Hindlimb muscle (tissue), 1 donor: ENCODE measurements at regions not wholly inside any gene's neighbourhood (a gene's known extent, or its start where the extent isn't known, plus 50 kb on each side); places are given as distances from the start of the nearest gene placed in this dataset.
"Not testable (repeated sequence)": the region's sequence is repeated elsewhere in the genome, so short reads cannot be mapped to it uniquely, and the experiment has no call there.

Experiments
- DNase-seq: peaks from one replicate; pipeline ENCODE4 v3.0.0-alpha.2; 2013

GRCh38 chr6:170147832-170148708, 142.8 kb downstream of the DLL1 start:
- DNase-seq: no peak

GRCh38 chr6:170147056-170147787, 143.7 kb downstream of the DLL1 start:
- no peak for DNase-seq

GRCh38 chr6:170146640-170147039, 144.2 kb downstream of the DLL1 start:
- no peak for DNase-seq

- not testable (repeated sequence) for DNase-seq
Measured at GRCh38 chr6:170146131-170146530, 144.7 kb downstream of the DLL1 start.

GRCh38 chr6:170145716-170146115, 145.2 kb downstream of the DLL1 start:
- not testable (repeated sequence) for DNase-seq

- no peak for DNase-seq
Measured at GRCh38 chr6:170145272-170145592, 145.6 kb downstream of the DLL1 start.

GRCh38 chr6:170144571-170145271, 146.2 kb downstream of the DLL1 start:
- no peak for DNase-seq

- no peak for DNase-seq
Measured at GRCh38 chr6:170143401-170144150, 147.3 kb downstream of the DLL1 start.

- DNase-seq: no peak
Measured at GRCh38 chr6:170142559-170142958, 148.3 kb downstream of the DLL1 start.

- not testable (repeated sequence) for DNase-seq
Measured at GRCh38 chr6:170141061-170141460, 149.8 kb downstream of the DLL1 start.

GRCh38 chr6:170140129-170140528, 150.7 kb downstream of the DLL1 start:
- no peak for DNase-seq

- DNase-seq: no peak
Measured at GRCh38 chr6:170139531-170139930, 151.3 kb downstream of the DLL1 start.

GRCh38 chr6:170139046-170139445, 151.8 kb downstream of the DLL1 start:
- not testable (repeated sequence) for DNase-seq

- DNase-seq: no peak
Measured at GRCh38 chr6:170137911-170138910, 152.7 kb downstream of the DLL1 start.

- peak; percentile 40 for DNase-seq
Measured at GRCh38 chr6:170137176-170137891, 153.5 kb downstream of the DLL1 start.

GRCh38 chr6:170136541-170137175, 154.2 kb downstream of the DLL1 start:
- DNase-seq: no peak

- DNase-seq: no peak
Measured at GRCh38 chr6:170135821-170136471, 154.9 kb downstream of the DLL1 start.

- DNase-seq: no peak
Measured at GRCh38 chr6:170135461-170135820, 155.4 kb downstream of the DLL1 start.
